ENCODE measurements at regions not wholly inside any gene's neighbourhood (a gene's known extent, or its start where the extent isn't known, plus 50 kb on each side); places are given as distances from the start of the nearest gene placed in this dataset.

- TF ChIP-seq, protein P1, sequence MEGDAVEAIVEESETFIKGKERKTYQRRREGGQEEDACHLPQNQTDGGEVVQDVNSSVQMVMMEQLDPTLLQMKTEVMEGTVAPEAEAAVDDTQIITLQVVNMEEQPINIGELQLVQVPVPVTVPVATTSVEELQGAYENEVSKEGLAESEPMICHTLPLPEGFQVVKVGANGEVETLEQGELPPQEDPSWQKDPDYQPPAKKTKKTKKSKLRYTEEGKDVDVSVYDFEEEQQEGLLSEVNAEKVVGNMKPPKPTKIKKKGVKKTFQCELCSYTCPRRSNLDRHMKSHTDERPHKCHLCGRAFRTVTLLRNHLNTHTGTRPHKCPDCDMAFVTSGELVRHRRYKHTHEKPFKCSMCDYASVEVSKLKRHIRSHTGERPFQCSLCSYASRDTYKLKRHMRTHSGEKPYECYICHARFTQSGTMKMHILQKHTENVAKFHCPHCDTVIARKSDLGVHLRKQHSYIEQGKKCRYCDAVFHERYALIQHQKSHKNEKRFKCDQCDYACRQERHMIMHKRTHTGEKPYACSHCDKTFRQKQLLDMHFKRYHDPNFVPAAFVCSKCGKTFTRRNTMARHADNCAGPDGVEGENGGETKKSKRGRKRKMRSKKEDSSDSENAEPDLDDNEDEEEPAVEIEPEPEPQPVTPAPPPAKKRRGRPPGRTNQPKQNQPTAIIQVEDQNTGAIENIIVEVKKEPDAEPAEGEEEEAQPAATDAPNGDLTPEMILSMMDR (optimal IDR thresholded peaks at IDR 0.05 in 1 of 3, IDR thresholded peaks at IDR 0.05 in 1 of 3, conservative IDR thresholded peaks at IDR 0.05 in 1 of 3; ENCODE audit: extremely low read depth in 1 of 3, insufficient read depth in 2 of 3, low read length in 3 of 3): peak in 1 of 3 experiments; percentile 7
- TF ChIP-seq EZH2 (IDR thresholded peaks at IDR 0.05; ENCODE audit: low read length): no peak
Measured at GRCh38 chr21:14766241-14766640, 220.1 kb upstream of the SAMSN1 start.
